ENCODE measurements at regions not wholly inside any gene's neighbourhood (a gene's known extent, or its start where the extent isn't known, plus 50 kb on each side); places are given as distances from the start of the nearest gene placed in this dataset.

- Histone ChIP-seq H3K79me2 (replicated peaks; ENCODE audit: insufficient read depth) (no peaks in the 10 kb centered on the region), H3K4me2 (no peak overlapping the region), H3K9me2 (ENCODE audit: insufficient read depth) (no peaks in the 10 kb centered on the region), H3F3A (replicated peaks; ENCODE audit: low read depth) (no peaks in the 10 kb centered on the region), H3K36me3 (ENCODE audit: insufficient read depth) (0 out of 2 replicates have a peak, but pooled peaks cover 2% of the 10 kb centered on the region), H4K20me1 (replicated peaks; ENCODE audit: insufficient read depth) (no peaks in the 10 kb centered on the region), H2AFZ (no peak overlapping the region), H3K4me3 (no peak overlapping the region), H3K27me3 (ENCODE audit: insufficient read depth) (no peaks in the 10 kb centered on the region), H3K27ac (ENCODE audit: low read depth) (no peak overlapping the region), H3K4me1 (ENCODE audit: insufficient read depth) (peaks cover 9% of the 10 kb centered on the region; the same call in 1 of the 2 replicates)
- H3K4me3 Mint-ChIP-seq = no peak overlapping the region
- H3K36me3 Mint-ChIP-seq (ENCODE audit: low read depth) = 0 out of 3 replicates have a peak, but pooled peaks cover 5% of the 10 kb centered on the region
- no peak for TF ChIP-seq NANOG (IDR thresholded peaks at IDR 0.05; ENCODE audit: borderline replicate concordance)
- TF ChIP-seq, protein P1, sequence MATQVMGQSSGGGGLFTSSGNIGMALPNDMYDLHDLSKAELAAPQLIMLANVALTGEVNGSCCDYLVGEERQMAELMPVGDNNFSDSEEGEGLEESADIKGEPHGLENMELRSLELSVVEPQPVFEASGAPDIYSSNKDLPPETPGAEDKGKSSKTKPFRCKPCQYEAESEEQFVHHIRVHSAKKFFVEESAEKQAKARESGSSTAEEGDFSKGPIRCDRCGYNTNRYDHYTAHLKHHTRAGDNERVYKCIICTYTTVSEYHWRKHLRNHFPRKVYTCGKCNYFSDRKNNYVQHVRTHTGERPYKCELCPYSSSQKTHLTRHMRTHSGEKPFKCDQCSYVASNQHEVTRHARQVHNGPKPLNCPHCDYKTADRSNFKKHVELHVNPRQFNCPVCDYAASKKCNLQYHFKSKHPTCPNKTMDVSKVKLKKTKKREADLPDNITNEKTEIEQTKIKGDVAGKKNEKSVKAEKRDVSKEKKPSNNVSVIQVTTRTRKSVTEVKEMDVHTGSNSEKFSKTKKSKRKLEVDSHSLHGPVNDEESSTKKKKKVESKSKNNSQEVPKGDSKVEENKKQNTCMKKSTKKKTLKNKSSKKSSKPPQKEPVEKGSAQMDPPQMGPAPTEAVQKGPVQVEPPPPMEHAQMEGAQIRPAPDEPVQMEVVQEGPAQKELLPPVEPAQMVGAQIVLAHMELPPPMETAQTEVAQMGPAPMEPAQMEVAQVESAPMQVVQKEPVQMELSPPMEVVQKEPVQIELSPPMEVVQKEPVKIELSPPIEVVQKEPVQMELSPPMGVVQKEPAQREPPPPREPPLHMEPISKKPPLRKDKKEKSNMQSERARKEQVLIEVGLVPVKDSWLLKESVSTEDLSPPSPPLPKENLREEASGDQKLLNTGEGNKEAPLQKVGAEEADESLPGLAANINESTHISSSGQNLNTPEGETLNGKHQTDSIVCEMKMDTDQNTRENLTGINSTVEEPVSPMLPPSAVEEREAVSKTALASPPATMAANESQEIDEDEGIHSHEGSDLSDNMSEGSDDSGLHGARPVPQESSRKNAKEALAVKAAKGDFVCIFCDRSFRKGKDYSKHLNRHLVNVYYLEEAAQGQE (IDR thresholded peaks at IDR 0.05; ENCODE audit: unreplicated experiment) = no peak
- no peak overlapping the region for H3K27ac Mint-ChIP-seq
- peaks cover 13% of the 10 kb centered on the region for H3K27me3 Mint-ChIP-seq (ENCODE audit: insufficient read depth, low read depth, poor library complexity)
- peaks cover 22% of the 10 kb centered on the region for H3K9me3 Mint-ChIP-seq
- ATAC-seq (no peak), DNase-seq (ENCODE audit: low spot score) (no peak)
- peaks cover 17% of the 10 kb centered on the region for H3K4me1 Mint-ChIP-seq
Observed at GRCh38 chr14:101491841-101492240, 69.5 kb upstream of the DIO3 start.

DNA sequence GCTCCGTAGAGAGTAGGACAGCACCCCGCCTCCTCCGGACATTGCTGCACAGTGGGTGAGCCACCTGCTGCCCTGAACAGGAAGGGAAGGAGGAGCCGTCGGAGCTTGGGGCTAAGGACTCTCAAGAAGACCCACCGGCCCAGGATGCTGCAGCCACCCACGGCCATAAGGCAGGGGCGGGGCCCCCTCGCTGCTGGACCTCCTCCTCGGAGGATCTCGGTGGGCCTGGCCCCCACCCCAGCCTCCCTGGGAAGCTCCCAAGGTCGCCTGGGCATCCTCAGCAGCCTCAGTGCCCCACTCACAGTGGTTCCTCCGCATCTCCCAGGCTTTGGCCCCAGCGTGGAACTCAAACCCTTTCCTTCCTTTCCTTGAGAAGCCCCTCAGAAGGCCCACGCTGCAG, 68.6 kb upstream of the DIO3 start:
- Histone ChIP-seq H3F3A (replicated peaks; ENCODE audit: low read depth) (no peaks in the 10 kb centered on the region), H3K27me3 (ENCODE audit: insufficient read depth) (no peaks in the 10 kb centered on the region), H4K20me1 (replicated peaks; ENCODE audit: insufficient read depth) (no peaks in the 10 kb centered on the region), H3K4me3 (no peak overlapping the region), H2AFZ (no peak overlapping the region), H3K27ac (ENCODE audit: low read depth) (no peak overlapping the region), H3K4me1 (ENCODE audit: insufficient read depth) (peaks cover 9% of the 10 kb centered on the region; the same call in 1 of the 2 replicates), H3K36me3 (ENCODE audit: insufficient read depth) (no peaks in the 10 kb centered on the region), H3K79me2 (replicated peaks; ENCODE audit: insufficient read depth) (no peaks in the 10 kb centered on the region), H3K4me2 (no peak overlapping the region), H3K9me2 (ENCODE audit: insufficient read depth) (no peaks in the 10 kb centered on the region)
- H3K9me3 Mint-ChIP-seq = peaks cover 19% of the 10 kb centered on the region
- no peak overlapping the region for H3K4me3 Mint-ChIP-seq
- peaks cover 13% of the 10 kb centered on the region for H3K27me3 Mint-ChIP-seq (ENCODE audit: insufficient read depth, low read depth, poor library complexity)
- DNase-seq (ENCODE audit: low spot score) (no peak), ATAC-seq (no peak)
- no peak overlapping the region for H3K27ac Mint-ChIP-seq
- TF ChIP-seq ZNF114 (CRISPR knock-in tag; IDR thresholded peaks at IDR 0.05) (no peak), EZH2 (IDR thresholded peaks at IDR 0.05; ENCODE audit: low read depth, unreplicated experiment) (no peak), CREB1 (CRISPR knock-in tag; IDR thresholded peaks at IDR 0.05; ENCODE audit: low read depth) (no peak), POLR2AphosphoS5 (IDR thresholded peaks at IDR 0.05; ENCODE audit: low read depth) (no peak), JUNB (IDR thresholded peaks at IDR 0.05; ENCODE audit: unreplicated experiment) (no peak), EZH2phosphoT487 (IDR thresholded peaks at IDR 0.05; ENCODE audit: unreplicated experiment) (no peak), ZNF331 (CRISPR knock-in tag; IDR thresholded peaks at IDR 0.05; ENCODE audit: low read depth) (no peak), STAT1 (IDR thresholded peaks at IDR 0.05; ENCODE audit: unreplicated experiment) (no peak), NANOG (IDR thresholded peaks at IDR 0.05; ENCODE audit: borderline replicate concordance) (no peak)
- TF ChIP-seq, protein P1 (IDR thresholded peaks at IDR 0.05; ENCODE audit: unreplicated experiment) = no peak
- peaks cover 25% of the 10 kb centered on the region for H3K4me1 Mint-ChIP-seq
- 0 out of 3 replicates have a peak, but pooled peaks cover 5% of the 10 kb centered on the region for H3K36me3 Mint-ChIP-seq (ENCODE audit: low read depth)
